DND-41 (cell line): ENCODE measurements at regions not wholly inside any gene's neighbourhood (a gene's known extent, or its start where the extent isn't known, plus 50 kb on each side); places are given as distances from the start of the nearest gene placed in this dataset.

Experiments
- ATAC-seq: fragments of 200-7000 bp; cut with Tn5 transposase; 3 replicates; pipeline ENCODE4 v1.9.1; 2021; ENCODE audit warnings: low read depth; ENCODE audit not compliant: insufficient read depth
- DNase-seq: peaks from one replicate; pipeline ENCODE4 v3.0.0-alpha.2; 2020
- H2AFZ ChIP-seq: 2 replicates; pipeline ENCODE4 v1.6.0; 2012; ENCODE audit warnings: low read depth, low read length
- H3K27ac ChIP-seq: 2 replicates; pipeline ENCODE4 v1.5.1; 2012; ENCODE audit warnings: low read length, inconsistent platforms
- H3K27me3 ChIP-seq: fragments of 200-600 bp; sonication (generic); 2 replicates; pipeline ENCODE4 v1.6.0; 2012; ENCODE audit warnings: low read length, mild to moderate bottlenecking, inconsistent platforms; ENCODE audit not compliant: insufficient read depth, poor library complexity
- H3K36me3 ChIP-seq: 2 replicates; pipeline ENCODE4 v1.5.1; 2012; ENCODE audit warnings: low read length, inconsistent platforms; ENCODE audit not compliant: insufficient read depth
- H3K4me1 ChIP-seq: 2 replicates; pipeline ENCODE4 v1.5.1; 2012; ENCODE audit warnings: mild to moderate bottlenecking, low read length; ENCODE audit not compliant: insufficient read depth
- H3K4me2 ChIP-seq: 2 replicates; pipeline ENCODE4 v1.6.0; 2012; ENCODE audit warnings: mild to moderate bottlenecking, moderate library complexity, low read length, inconsistent platforms; ENCODE audit not compliant: insufficient read depth
- H3K4me3 ChIP-seq, 2 experiments: fragments of 200-600 bp in 1 of 2; shearing (Covaris generic) in 1 of 2; 2 replicates each; pipeline ENCODE4 v1.5.1; 2012 to 2016; ENCODE audit warnings: inconsistent platforms in 2 of 2, low read length in 2 of 2, mild to moderate bottlenecking in 2 of 2, low read depth in 1 of 2, moderate library complexity in 1 of 2
- H3K79me2 ChIP-seq: 2 replicates; pipeline ENCODE4 v1.6.0; 2012; ENCODE audit warnings: low read length, inconsistent platforms; ENCODE audit not compliant: insufficient read depth
- H3K9ac ChIP-seq: 2 replicates; pipeline ENCODE4 v1.6.0; 2012; ENCODE audit warnings: low read depth, mild to moderate bottlenecking, inconsistent platforms, low read length, moderate library complexity
- H3K9me3 ChIP-seq: 2 replicates; pipeline ENCODE4 v1.5.1; 2012; ENCODE audit warnings: low read length, moderate library complexity, mild to moderate bottlenecking, inconsistent platforms; ENCODE audit not compliant: insufficient read depth, severe bottlenecking
- H4K20me1 ChIP-seq: 2 replicates; pipeline ENCODE4 v1.6.0; 2012; ENCODE audit warnings: low read length; ENCODE audit not compliant: insufficient read depth
- EZH2 ChIP-seq: IDR thresholded peaks from 3 replicates; pipeline ENCODE4 v1.6.1; 2012; ENCODE audit warnings: borderline replicate concordance, low read depth, mild to moderate bottlenecking, moderate library complexity, low read length, inconsistent platforms; ENCODE audit not compliant: severe bottlenecking
- TF ChIP-seq, protein P1 (sequence below): IDR thresholded peaks from 2 replicates; pipeline ENCODE4 v1.5.1; 2012; ENCODE audit warnings: borderline replicate concordance, low read length, moderate library complexity, mild to moderate bottlenecking; ENCODE audit not compliant: poor library complexity, severe bottlenecking; ENCODE audit errors: extremely low read depth

DNA sequence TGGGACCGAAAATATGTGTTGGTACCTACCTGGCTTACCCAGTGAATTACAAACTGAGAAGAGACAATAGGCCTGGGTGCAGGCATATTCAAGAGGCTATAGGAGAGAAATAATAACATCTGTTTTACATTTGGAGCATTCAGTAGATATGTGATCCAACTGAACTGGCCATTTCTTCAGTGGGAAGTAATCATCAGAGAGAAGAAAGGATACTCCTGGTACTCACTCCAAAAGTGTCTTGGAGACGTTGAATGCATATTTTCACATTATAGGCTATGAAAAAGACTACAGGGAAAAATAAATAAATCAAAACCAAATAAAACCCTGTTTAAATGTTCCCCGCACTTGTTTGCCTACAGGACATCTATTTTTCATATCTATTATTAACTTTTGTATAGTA is 1680.3 kb downstream of the REEP3 start:
- Histone ChIP-seq H3K4me3 (no peak overlapping the region), H3K4me2 (no peak overlapping the region), H2AFZ (no peak overlapping the region), H3K27ac (no peak overlapping the region), H3K27me3 (no peaks in the 10 kb centered on the region), H3K36me3 (no peaks in the 10 kb centered on the region), H3K9ac (no peak overlapping the region), H3K4me1 (no peaks in the 10 kb centered on the region), H3K79me2 (no peaks in the 10 kb centered on the region), H3K9me3 (no peaks in the 10 kb centered on the region), H4K20me1 (no peaks in the 10 kb centered on the region)
- no peak for TF ChIP-seq EZH2
- TF ChIP-seq, protein P1, sequence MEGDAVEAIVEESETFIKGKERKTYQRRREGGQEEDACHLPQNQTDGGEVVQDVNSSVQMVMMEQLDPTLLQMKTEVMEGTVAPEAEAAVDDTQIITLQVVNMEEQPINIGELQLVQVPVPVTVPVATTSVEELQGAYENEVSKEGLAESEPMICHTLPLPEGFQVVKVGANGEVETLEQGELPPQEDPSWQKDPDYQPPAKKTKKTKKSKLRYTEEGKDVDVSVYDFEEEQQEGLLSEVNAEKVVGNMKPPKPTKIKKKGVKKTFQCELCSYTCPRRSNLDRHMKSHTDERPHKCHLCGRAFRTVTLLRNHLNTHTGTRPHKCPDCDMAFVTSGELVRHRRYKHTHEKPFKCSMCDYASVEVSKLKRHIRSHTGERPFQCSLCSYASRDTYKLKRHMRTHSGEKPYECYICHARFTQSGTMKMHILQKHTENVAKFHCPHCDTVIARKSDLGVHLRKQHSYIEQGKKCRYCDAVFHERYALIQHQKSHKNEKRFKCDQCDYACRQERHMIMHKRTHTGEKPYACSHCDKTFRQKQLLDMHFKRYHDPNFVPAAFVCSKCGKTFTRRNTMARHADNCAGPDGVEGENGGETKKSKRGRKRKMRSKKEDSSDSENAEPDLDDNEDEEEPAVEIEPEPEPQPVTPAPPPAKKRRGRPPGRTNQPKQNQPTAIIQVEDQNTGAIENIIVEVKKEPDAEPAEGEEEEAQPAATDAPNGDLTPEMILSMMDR: no peak
- ATAC-seq (no peak), DNase-seq (no peak)

DNA sequence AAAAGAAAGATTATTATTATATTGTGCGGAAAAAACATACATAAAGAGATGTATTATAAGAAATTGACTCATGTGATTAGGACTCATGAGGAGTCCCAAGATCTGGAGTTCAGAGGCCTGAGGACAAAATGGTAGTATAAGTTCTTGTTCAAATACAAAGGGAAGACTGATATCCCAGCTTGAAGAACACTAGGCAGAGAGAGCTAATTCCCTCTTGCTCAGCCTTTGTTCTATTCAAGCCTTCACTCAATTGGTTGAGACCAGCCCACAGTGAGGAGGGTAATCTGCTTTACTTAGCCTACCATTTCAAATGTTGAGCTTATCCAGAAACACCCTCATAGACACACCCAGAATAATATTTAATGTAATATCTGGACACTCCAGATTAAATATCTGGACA is 1683.8 kb downstream of the REEP3 start:
- Histone ChIP-seq H3K27ac (no peak overlapping the region), H4K20me1 (no peaks in the 10 kb centered on the region), H3K4me2 (no peak overlapping the region), H3K9me3 (no peaks in the 10 kb centered on the region), H3K4me1 (no peaks in the 10 kb centered on the region), H3K9ac (no peak overlapping the region), H3K4me3 (no peak overlapping the region), H3K27me3 (no peaks in the 10 kb centered on the region), H2AFZ (no peak overlapping the region), H3K79me2 (no peaks in the 10 kb centered on the region), H3K36me3 (no peaks in the 10 kb centered on the region)
- ATAC-seq (no peak), DNase-seq (no peak)
- no peak for TF ChIP-seq EZH2
- TF ChIP-seq, protein P1: no peak

DNA sequence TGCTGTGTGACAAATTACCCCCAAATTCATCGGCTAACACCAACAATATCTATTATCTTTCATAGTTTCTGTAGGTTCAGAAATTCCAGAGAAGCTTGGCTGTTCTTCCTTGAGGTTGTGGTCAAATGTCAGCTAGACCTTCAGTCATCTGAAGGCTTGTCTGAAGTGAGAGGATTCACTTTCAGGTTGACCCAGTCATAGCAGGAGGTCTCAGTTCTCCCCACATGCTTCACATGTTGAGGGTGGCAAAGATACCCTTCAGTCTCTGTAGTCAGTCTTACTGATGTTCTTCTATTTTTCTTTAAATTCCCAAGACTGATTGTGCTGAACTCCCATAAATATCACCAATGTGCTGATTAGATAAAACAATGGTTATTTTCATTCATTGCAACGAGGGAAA is 1692.0 kb downstream of the REEP3 start:
- no peak for ATAC-seq
- no peaks in the 10 kb centered on the region for H3K9me3 ChIP-seq
- H2AFZ ChIP-seq: no peak overlapping the region
- no peak overlapping the region for H3K27ac ChIP-seq
- H3K4me2 ChIP-seq: no peak overlapping the region
- H3K4me1 ChIP-seq: no peaks in the 10 kb centered on the region
- DNase-seq: no peak
- TF ChIP-seq EZH2: no peak
- TF ChIP-seq, protein P1: no peak
- no peak overlapping the region for H3K9ac ChIP-seq
- H4K20me1 ChIP-seq: no peaks in the 10 kb centered on the region
- no peak overlapping the region for H3K4me3 ChIP-seq
- H3K79me2 ChIP-seq: no peaks in the 10 kb centered on the region
- no peaks in the 10 kb centered on the region for H3K27me3 ChIP-seq
- H3K36me3 ChIP-seq: no peaks in the 10 kb centered on the region

DNA sequence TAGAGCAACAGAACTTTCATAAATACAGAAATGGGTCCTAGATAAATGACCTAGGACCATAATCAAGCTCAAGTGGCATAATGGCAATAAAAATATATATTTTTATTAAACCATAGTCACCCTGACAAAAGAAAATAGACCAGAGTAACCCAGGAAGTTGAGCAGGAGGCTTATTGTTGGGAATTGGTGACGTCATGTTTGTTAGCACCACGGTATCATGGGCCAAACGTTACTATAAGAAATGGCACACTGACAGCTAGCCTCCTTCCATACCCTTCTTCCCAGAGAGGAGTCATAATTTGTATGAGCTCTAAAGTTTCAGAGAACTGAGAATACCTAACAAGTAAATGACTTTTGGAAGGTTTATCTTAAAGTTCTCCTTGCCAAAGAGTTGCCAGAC is 1698.2 kb downstream of the REEP3 start:
- TF ChIP-seq, protein P1: no peak
- no peak for TF ChIP-seq EZH2
- Histone ChIP-seq H3K9me3 (no peaks in the 10 kb centered on the region), H4K20me1 (no peaks in the 10 kb centered on the region), H3K4me2 (no peak overlapping the region), H3K36me3 (no peaks in the 10 kb centered on the region), H3K4me1 (no peaks in the 10 kb centered on the region), H3K79me2 (no peaks in the 10 kb centered on the region), H3K27ac (no peak overlapping the region), H3K9ac (no peak overlapping the region), H3K27me3 (no peaks in the 10 kb centered on the region), H3K4me3 (no peak overlapping the region), H2AFZ (no peak overlapping the region)
- no peak for DNase-seq
- ATAC-seq: no peak
